ENCODE measurements at regions not wholly inside any gene's neighbourhood (a gene's known extent, or its start where the extent isn't known, plus 50 kb on each side); places are given as distances from the start of the nearest gene placed in this dataset.

DNA sequence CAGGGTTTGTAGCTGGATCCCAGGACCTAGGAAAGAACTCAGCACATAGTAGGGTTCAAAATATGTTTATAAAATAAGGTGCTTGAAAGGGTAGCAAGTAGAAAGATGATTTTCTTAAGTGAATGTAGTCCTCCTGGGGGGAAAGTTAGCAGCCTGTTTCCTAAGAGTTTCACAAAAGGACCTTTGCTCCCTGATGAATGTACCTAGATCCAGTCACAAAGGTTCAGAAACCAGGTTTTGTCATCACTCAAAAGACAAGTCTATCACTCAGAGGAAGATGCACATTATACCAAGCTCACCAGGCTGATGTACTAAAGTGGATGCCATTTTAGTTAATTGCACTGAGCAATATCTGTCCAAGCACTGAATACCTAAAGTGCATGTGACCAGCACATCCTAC, 378.2 kb downstream of the BCL11A start:
- POLR2A ChIA-PET, result no interaction called here
- H3K4me1 Mint-ChIP-seq (ENCODE audit: low read depth), result no peaks in the 10 kb centered on the region

DNA sequence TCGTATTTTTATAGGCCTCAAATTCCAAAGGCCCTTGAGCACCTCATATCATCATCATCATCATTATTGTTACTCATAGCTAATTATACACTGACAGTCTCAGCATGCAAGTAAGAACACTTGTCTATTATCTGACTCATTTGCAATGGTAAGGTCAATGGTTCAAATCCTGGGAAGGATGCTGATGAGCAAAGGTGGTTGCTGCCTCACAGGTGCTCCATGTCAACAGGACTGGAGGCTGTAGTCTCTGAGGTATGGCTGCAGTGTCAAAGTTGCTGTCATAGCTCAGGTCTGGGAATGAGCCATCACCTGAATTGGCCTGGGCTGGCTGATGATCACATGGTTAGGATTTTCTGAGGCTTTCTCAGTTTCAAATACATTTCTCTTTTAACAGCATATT, 379.3 kb downstream of the BCL11A start:
- no peaks in the 10 kb centered on the region for H3K9me3 Mint-ChIP-seq
- H3K36me3 Mint-ChIP-seq (ENCODE audit: low read depth), result no peaks in the 10 kb centered on the region
- no peaks in the 10 kb centered on the region for H3K4me1 Mint-ChIP-seq (ENCODE audit: low read depth)
- no peak for DNase-seq
- TF ChIP-seq CTCF (IDR thresholded peaks at IDR 0.05), result no peak
- ChIA-PET POLR2A (no interaction called here), CTCF (no interaction called here)
- ATAC-seq (ENCODE audit: poor library complexity), result no peak
- H3K36me3 ChIP-seq (ENCODE audit: insufficient read depth, low read length), result no peaks in the 10 kb centered on the region
- no peaks in the 10 kb centered on the region for H3K9me3 ChIP-seq (ENCODE audit: control insufficient read depth in 1 of 2, insufficient read depth in 1 of 2, low read length in 2 of 2)
- H3K27me3 ChIP-seq (ENCODE audit: control insufficient read depth in 1 of 2, insufficient read depth in 2 of 2, low read length in 2 of 2), result no peaks in the 10 kb centered on the region
- H3K4me1 ChIP-seq (ENCODE audit: insufficient read depth, low read length), result no peaks in the 10 kb centered on the region
- H3K4me3 ChIP-seq (ENCODE audit: low read length), result no peak overlapping the region
- no peaks in the 10 kb centered on the region for H3K27me3 Mint-ChIP-seq
- intact Hi-C loops (cut with DNase I, micrococcal nuclease), result no loop called here
- H3K4me3 Mint-ChIP-seq, result no peak overlapping the region
- H3K27ac ChIP-seq (ENCODE audit: low read depth in 1 of 2, low read length in 2 of 2), result no peak overlapping the region
- no peak overlapping the region for H3K27ac Mint-ChIP-seq

More for the DNA sequence above, 378.2 kb downstream of the BCL11A start:
- no peak for TF ChIP-seq CTCF (IDR thresholded peaks at IDR 0.05)
- CTCF ChIA-PET, result no interaction called here
- ATAC-seq (ENCODE audit: poor library complexity) (no peak), DNase-seq (no peak)
- Histone ChIP-seq H3K27ac (ENCODE audit: low read depth in 1 of 2, low read length in 2 of 2) (no peak overlapping the region), H3K4me3 (ENCODE audit: low read length) (no peak overlapping the region), H3K4me1 (ENCODE audit: insufficient read depth, low read length) (no peaks in the 10 kb centered on the region), H3K27me3 (ENCODE audit: control insufficient read depth in 1 of 2, insufficient read depth in 2 of 2, low read length in 2 of 2) (no peaks in the 10 kb centered on the region), H3K9me3 (ENCODE audit: control insufficient read depth in 1 of 2, insufficient read depth in 1 of 2, low read length in 2 of 2) (no peaks in the 10 kb centered on the region), H3K36me3 (ENCODE audit: insufficient read depth, low read length) (no peaks in the 10 kb centered on the region)
- no peak overlapping the region for H3K4me3 Mint-ChIP-seq
- no peak overlapping the region for H3K27ac Mint-ChIP-seq
- H3K9me3 Mint-ChIP-seq, result no peaks in the 10 kb centered on the region
- H3K27me3 Mint-ChIP-seq, result no peaks in the 10 kb centered on the region
- intact Hi-C loops (cut with DNase I, micrococcal nuclease), result no loop called here
- no peaks in the 10 kb centered on the region for H3K36me3 Mint-ChIP-seq (ENCODE audit: low read depth)

DNA sequence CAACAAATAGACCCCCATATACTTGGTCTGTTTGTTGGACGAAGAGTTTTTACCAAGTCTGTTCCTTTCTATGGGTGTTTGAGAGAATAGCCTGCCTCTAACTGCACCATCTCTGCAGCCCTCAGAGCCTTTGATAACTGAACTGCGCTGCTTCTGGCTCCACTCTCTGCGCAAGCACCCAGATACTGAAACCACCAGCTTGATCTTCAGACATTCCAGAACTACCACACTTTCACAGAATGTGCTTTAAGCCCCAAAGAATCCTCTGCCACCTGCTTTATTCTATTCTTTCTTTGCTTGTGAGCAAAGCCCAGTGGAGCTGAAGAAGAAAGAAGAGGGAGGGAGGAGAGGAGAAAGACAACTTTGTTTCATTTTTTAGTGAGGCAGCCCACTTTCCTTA, 380.7 kb downstream of the BCL11A start:
- Mint-ChIP-seq H3K36me3 (ENCODE audit: low read depth) (no peaks in the 10 kb centered on the region), H3K4me1 (ENCODE audit: low read depth) (no peaks in the 10 kb centered on the region), H3K27ac (no peak overlapping the region), H3K27me3 (no peaks in the 10 kb centered on the region), H3K9me3 (no peaks in the 10 kb centered on the region), H3K4me3 (no peak overlapping the region)
- Histone ChIP-seq H3K27me3 (ENCODE audit: control insufficient read depth in 1 of 2, insufficient read depth in 2 of 2, low read length in 2 of 2) (no peaks in the 10 kb centered on the region), H3K36me3 (ENCODE audit: insufficient read depth, low read length) (no peaks in the 10 kb centered on the region), H3K9me3 (ENCODE audit: control insufficient read depth in 1 of 2, insufficient read depth in 1 of 2, low read length in 2 of 2) (no peaks in the 10 kb centered on the region), H3K27ac (ENCODE audit: low read depth in 1 of 2, low read length in 2 of 2) (no peak overlapping the region), H3K4me3 (ENCODE audit: low read length) (no peak overlapping the region), H3K4me1 (ENCODE audit: insufficient read depth, low read length) (no peaks in the 10 kb centered on the region)
- ChIA-PET CTCF (no interaction called here), POLR2A (no interaction called here)
- DNase-seq, result no peak
- intact Hi-C loops (cut with DNase I, micrococcal nuclease), result no loop called here
- no peak for ATAC-seq (ENCODE audit: poor library complexity)
- no peak for TF ChIP-seq CTCF (IDR thresholded peaks at IDR 0.05)

All from CD4-positive, alpha-beta T cell (primary cell).